ENCODE measurements at regions not wholly inside any gene's neighbourhood (a gene's known extent, or its start where the extent isn't known, plus 50 kb on each side); places are given as distances from the start of the nearest gene placed in this dataset.

GRCh38 chr13:29952245-29952644 is 101.8 kb upstream of the UBL3 start:
- TF ChIP-seq ZBTB33 (IDR thresholded peaks at IDR 0.05): no peak
- no peak for TF ChIP-seq MAX (IDR thresholded peaks at IDR 0.05)
- TF ChIP-seq HNF4G (IDR thresholded peaks at IDR 0.05): no peak
- TF ChIP-seq FOXA2 (IDR thresholded peaks at IDR 0.05): no peak
- no peak for TF ChIP-seq EGR1 (IDR thresholded peaks at IDR 0.05; ENCODE audit: low read depth in 2 of 2)
- no peak for TF ChIP-seq RAD21 (IDR thresholded peaks at IDR 0.05)
- TF ChIP-seq REST (IDR thresholded peaks at IDR 0.05): no peak
- TF ChIP-seq NR2F2 (IDR thresholded peaks at IDR 0.05): no peak
- no peak for TF ChIP-seq YY1 (IDR thresholded peaks at IDR 0.05)
- no peak for TF ChIP-seq TAF1 (conservative IDR thresholded peaks at IDR 0.05)
- no peak for TF ChIP-seq FOXA1 (IDR thresholded peaks at IDR 0.05)
- no peak for TF ChIP-seq HNF4A (conservative IDR thresholded peaks at IDR 0.05)
- 94% methylated on average over 4 of the region's 4 CpGs for whole genome bisulfite sequencing
- DNase-seq (ENCODE audit: low spot score): no peak

GRCh38 chr13:29948791-29949190 is 98.4 kb upstream of the UBL3 start:
- no peak overlapping the region for H3K4me3 ChIP-seq (ENCODE audit: low read depth in 1 of 3, low read length in 3 of 3)
- 87% methylated on average over 8 of the region's 8 CpGs for WGBS
- H3K27me3 ChIP-seq (ENCODE audit: control insufficient read depth in 4 of 4, insufficient read depth in 4 of 4, low read length in 3 of 4): no peaks in the 10 kb centered on the region
- no peak for DNase-seq (ENCODE audit: low spot score)
- no peaks in the 10 kb centered on the region for H3K9me3 ChIP-seq (ENCODE audit: control insufficient read depth in 4 of 4, low read length in 3 of 4)
- TF ChIP-seq EGR1 (IDR thresholded peaks at IDR 0.05; ENCODE audit: low read depth in 2 of 2): no peak
- TF ChIP-seq RAD21 (IDR thresholded peaks at IDR 0.05): no peak
- no peak for TF ChIP-seq SP1 (IDR thresholded peaks at IDR 0.05)
- no peak for TF ChIP-seq CTCF (IDR thresholded peaks at IDR 0.05; ENCODE audit: low read depth, low read length, missing input control)
- TF ChIP-seq MAX (IDR thresholded peaks at IDR 0.05): no peak
- TF ChIP-seq FOXA2 (IDR thresholded peaks at IDR 0.05): no peak
- TF ChIP-seq HNF4A (conservative IDR thresholded peaks at IDR 0.05): no peak
- no peak for TF ChIP-seq ZBTB33 (IDR thresholded peaks at IDR 0.05)
- no peak overlapping the region for H3K9ac ChIP-seq (ENCODE audit: low read depth in 1 of 2, low read length in 2 of 2)
- H3K4me1 ChIP-seq (ENCODE audit: control insufficient read depth in 4 of 4, insufficient read depth in 4 of 4, low read length in 3 of 4): no peaks in the 10 kb centered on the region
- no peak overlapping the region for H3K27ac ChIP-seq (ENCODE audit: low read depth in 1 of 2, low read length in 2 of 2)
- H3K36me3 ChIP-seq (ENCODE audit: control insufficient read depth in 4 of 4, insufficient read depth in 3 of 4, low read depth in 1 of 4, low read length in 3 of 4): no peaks in the 10 kb centered on the region

More at GRCh38 chr13:29952245-29952644, 101.8 kb upstream of the UBL3 start:
- Histone ChIP-seq H3K4me3 (ENCODE audit: low read depth in 1 of 3, low read length in 3 of 3) (no peak overlapping the region), H3K27ac (ENCODE audit: low read depth in 1 of 2, low read length in 2 of 2) (no peak overlapping the region), H3K9ac (ENCODE audit: low read depth in 1 of 2, low read length in 2 of 2) (no peak overlapping the region), H3K4me1 (ENCODE audit: control insufficient read depth in 4 of 4, insufficient read depth in 4 of 4, low read length in 3 of 4) (peaks cover 0 to 8% (median 4%) of the 10 kb centered on the region in 4 donors), H3K36me3 (ENCODE audit: control insufficient read depth in 4 of 4, insufficient read depth in 3 of 4, low read depth in 1 of 4, low read length in 3 of 4) (no peaks in the 10 kb centered on the region), H3K9me3 (ENCODE audit: control insufficient read depth in 4 of 4, low read length in 3 of 4) (no peaks in the 10 kb centered on the region), H3K27me3 (ENCODE audit: control insufficient read depth in 4 of 4, insufficient read depth in 4 of 4, low read length in 3 of 4) (no peaks in the 10 kb centered on the region)

Measured in liver (tissue), 8 donors.